ENCODE measurements at regions not wholly inside any gene's neighbourhood (a gene's known extent, or its start where the extent isn't known, plus 50 kb on each side); places are given as distances from the start of the nearest gene placed in this dataset.

- H3K4me1 ChIP-seq, result no peaks in the 10 kb centered on the region
- no peaks in the 10 kb centered on the region for H3K36me3 ChIP-seq
- no peak for ATAC-seq
- no peak overlapping the region for H3K27ac ChIP-seq
- TF ChIP-seq POLR2A (IDR thresholded peaks at IDR 0.05) (no peak), CTCF (IDR thresholded peaks at IDR 0.05 in 4 of 5, conservative IDR thresholded peaks at IDR 0.05 in 1 of 5) (no peak)
- H3K4me3 ChIP-seq, result no peak overlapping the region
- H3K27me3 ChIP-seq, result no peaks in the 10 kb centered on the region
- intact Hi-C loops (cut with DNase I; ENCODE audit: low total_unique reads), result no loop called here
- no peak for DNase-seq
- in situ Hi-C loops (cut with MboI; ENCODE audit: low sequenced_read_pairs in 4 of 4), result no loop called here
- H3K9me3 ChIP-seq, result no peaks in the 10 kb centered on the region
These were observed 132.3 kb downstream of the IRX2 start for GRCh38 chr5:2619216-2619615.

- intact Hi-C loops (cut with DNase I; ENCODE audit: low total_unique reads) (no loop called here), in situ Hi-C loops (cut with MboI; ENCODE audit: low sequenced_read_pairs in 4 of 4) (no loop called here)
- H3K27me3 ChIP-seq, result no peaks in the 10 kb centered on the region
- H3K36me3 ChIP-seq, result no peaks in the 10 kb centered on the region
- no peak for TF ChIP-seq CTCF (IDR thresholded peaks at IDR 0.05 in 4 of 5, conservative IDR thresholded peaks at IDR 0.05 in 1 of 5)
- no peak for TF ChIP-seq POLR2A (IDR thresholded peaks at IDR 0.05)
- DNase-seq (no peak), ATAC-seq (no peak)
- H3K4me1 ChIP-seq, result no peaks in the 10 kb centered on the region
- no peak overlapping the region for H3K27ac ChIP-seq
- no peak overlapping the region for H3K4me3 ChIP-seq
- no peaks in the 10 kb centered on the region for H3K9me3 ChIP-seq
These were observed 134.0 kb downstream of the IRX2 start for GRCh38 chr5:2617461-2617860.

GRCh38 chr5:2615917-2616316 lies 135.6 kb downstream of the IRX2 start:
- intact Hi-C loops (cut with DNase I; ENCODE audit: low total_unique reads), result no loop called here
- in situ Hi-C loops (cut with MboI; ENCODE audit: low sequenced_read_pairs in 4 of 4), result no loop called here
- Histone ChIP-seq H3K4me1 (no peaks in the 10 kb centered on the region), H3K4me3 (no peak overlapping the region), H3K9me3 (no peaks in the 10 kb centered on the region), H3K27me3 (no peaks in the 10 kb centered on the region), H3K36me3 (no peaks in the 10 kb centered on the region), H3K27ac (no peak overlapping the region)
- no peak for TF ChIP-seq POLR2A (IDR thresholded peaks at IDR 0.05)
- no peak for TF ChIP-seq CTCF (IDR thresholded peaks at IDR 0.05 in 4 of 5, conservative IDR thresholded peaks at IDR 0.05 in 1 of 5)
- no peak for ATAC-seq
- no peak for DNase-seq

- no peak overlapping the region for H3K27ac ChIP-seq
- H3K36me3 ChIP-seq, result no peaks in the 10 kb centered on the region
- in situ Hi-C loops (cut with MboI; ENCODE audit: low sequenced_read_pairs in 4 of 4), result no loop called here
- no peaks in the 10 kb centered on the region for H3K27me3 ChIP-seq
- no peak overlapping the region for H3K4me3 ChIP-seq
- no peak for ATAC-seq
- intact Hi-C loops (cut with DNase I; ENCODE audit: low total_unique reads), result no loop called here
- H3K9me3 ChIP-seq, result no peaks in the 10 kb centered on the region
- TF ChIP-seq POLR2A (IDR thresholded peaks at IDR 0.05) (no peak), CTCF (IDR thresholded peaks at IDR 0.05 in 4 of 5, conservative IDR thresholded peaks at IDR 0.05 in 1 of 5) (no peak)
- no peak for DNase-seq
- H3K4me1 ChIP-seq, result no peaks in the 10 kb centered on the region
These were observed 136.9 kb downstream of the IRX2 start for GRCh38 chr5:2614571-2614970.

- no peaks in the 10 kb centered on the region for H3K4me1 ChIP-seq
- no peak for DNase-seq
- no peaks in the 10 kb centered on the region for H3K27me3 ChIP-seq
- H3K36me3 ChIP-seq, result no peaks in the 10 kb centered on the region
- TF ChIP-seq POLR2A (IDR thresholded peaks at IDR 0.05), result no peak
- no peak for TF ChIP-seq CTCF (IDR thresholded peaks at IDR 0.05 in 4 of 5, conservative IDR thresholded peaks at IDR 0.05 in 1 of 5)
- H3K4me3 ChIP-seq, result no peak overlapping the region
- H3K9me3 ChIP-seq, result no peaks in the 10 kb centered on the region
- ATAC-seq, result no peak
- in situ Hi-C loops (cut with MboI; ENCODE audit: low sequenced_read_pairs in 4 of 4) (no loop called here), intact Hi-C loops (cut with DNase I; ENCODE audit: low total_unique reads) (no loop called here)
- no peak overlapping the region for H3K27ac ChIP-seq
These were observed 139.8 kb downstream of the IRX2 start for GRCh38 chr5:2611659-2612058.
